Mucosa of stomach (tissue), 1 donor: ENCODE measurements at regions not wholly inside any gene's neighbourhood (a gene's known extent, or its start where the extent isn't known, plus 50 kb on each side); places are given as distances from the start of the nearest gene placed in this dataset.
"Not testable (repeated sequence)": the region's sequence is repeated elsewhere in the genome, so short reads cannot be mapped to it uniquely, and the experiment has no call there.

Experiments used
- H3K27me3 ChIP-seq: one replicate; pipeline ENCODE4 v1.7.0; 2013; ENCODE audit warnings: mild to moderate bottlenecking, low read length; ENCODE audit not compliant: control insufficient read depth, insufficient read depth
- H3K36me3 ChIP-seq: one replicate; pipeline ENCODE4 v1.7.0; 2013; ENCODE audit warnings: low read length; ENCODE audit not compliant: control insufficient read depth, insufficient read depth
- H3K4me1 ChIP-seq: one replicate; pipeline ENCODE4 v1.7.0; 2013; ENCODE audit warnings: mild to moderate bottlenecking, low read length; ENCODE audit not compliant: control insufficient read depth, insufficient read depth
- H3K4me3 ChIP-seq: one replicate; pipeline ENCODE4 v1.7.0; 2013; ENCODE audit warnings: low read length
- H3K9ac ChIP-seq: one replicate; pipeline ENCODE4 v1.7.0; 2013; ENCODE audit warnings: mild to moderate bottlenecking, low read length, moderate library complexity
- H3K9me3 ChIP-seq: one replicate; pipeline ENCODE4 v1.7.0; 2013; ENCODE audit warnings: mild to moderate bottlenecking, low read length, moderate library complexity; ENCODE audit not compliant: control insufficient read depth
- donor health status: Pancreatic carcinoma.

- Histone ChIP-seq H3K9ac (no peak overlapping the region), H3K9me3 (no peaks in the 10 kb centered on the region), H3K4me3 (no peak overlapping the region), H3K27me3 (no peaks in the 10 kb centered on the region), H3K36me3 (no peaks in the 10 kb centered on the region), H3K4me1 (peaks cover 10% of the 10 kb centered on the region)
These were observed 1389.8 kb upstream of the ZEB2 start for GRCh38 chr2:145909766-145910165.

DNA sequence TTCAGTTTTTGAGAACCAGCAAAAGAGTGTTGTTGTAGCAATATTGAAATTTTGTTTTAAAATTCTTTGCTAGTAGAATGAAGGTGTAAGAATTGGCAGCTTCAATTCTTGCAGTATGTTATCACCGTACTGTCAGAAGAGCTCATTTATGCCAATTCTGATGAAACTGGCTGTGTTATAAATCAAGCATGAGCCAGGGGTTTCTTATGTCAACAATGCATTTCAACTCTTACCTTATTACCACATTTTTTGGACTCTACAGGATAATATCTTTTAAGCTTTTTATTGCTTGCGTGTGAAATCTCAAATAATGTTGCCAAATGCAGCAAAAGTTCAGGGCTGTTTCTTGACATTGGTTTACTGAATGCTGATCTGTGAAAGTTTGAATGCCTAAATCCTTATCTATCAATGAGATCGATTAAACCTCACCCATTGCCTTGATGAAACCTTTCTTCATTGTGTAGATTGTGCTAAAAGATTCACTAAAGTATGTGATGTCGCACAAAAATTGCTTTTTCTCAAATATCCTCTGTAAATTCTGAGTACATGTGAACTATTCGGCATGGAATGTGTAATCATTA, 1389.3 kb upstream of the ZEB2 start:
- Histone ChIP-seq H3K9ac (no peak overlapping the region), H3K4me1 (peaks cover 10% of the 10 kb centered on the region), H3K4me3 (no peak overlapping the region), H3K27me3 (no peaks in the 10 kb centered on the region), H3K9me3 (no peaks in the 10 kb centered on the region), H3K36me3 (no peaks in the 10 kb centered on the region)

DNA sequence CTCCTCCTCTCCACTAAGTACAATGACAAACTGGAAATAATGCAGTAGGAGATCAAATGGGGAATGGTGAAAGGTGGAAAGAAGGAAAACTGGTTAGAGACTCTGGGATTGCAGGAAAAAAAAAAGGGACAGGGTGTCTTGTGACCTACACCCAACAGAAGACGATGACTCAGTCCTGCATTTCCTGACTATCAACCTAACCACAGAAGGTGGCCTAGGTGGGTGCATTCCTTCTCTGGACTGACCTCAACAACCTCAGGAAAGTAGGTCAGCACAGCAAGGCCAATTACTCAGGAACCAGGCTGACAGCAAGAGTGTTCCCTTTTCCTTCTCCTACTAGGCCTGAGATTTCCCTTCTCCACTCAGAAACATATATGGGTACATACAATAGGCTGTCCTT, 1386.4 kb upstream of the ZEB2 start:
- Histone ChIP-seq H3K27me3 (no peaks in the 10 kb centered on the region), H3K4me3 (no peak overlapping the region), H3K36me3 (no peaks in the 10 kb centered on the region), H3K9ac (no peak overlapping the region), H3K9me3 (no peaks in the 10 kb centered on the region), H3K4me1 (peaks cover 10% of the 10 kb centered on the region)

- no peaks in the 10 kb centered on the region for H3K36me3 ChIP-seq
- H3K4me3 ChIP-seq: no peak overlapping the region
- H3K4me1 ChIP-seq: peaks cover 10% of the 10 kb centered on the region
- no peaks in the 10 kb centered on the region for H3K27me3 ChIP-seq
- H3K9me3 ChIP-seq: no peaks in the 10 kb centered on the region
- H3K9ac ChIP-seq: no peak overlapping the region
These were observed 1385.5 kb upstream of the ZEB2 start for GRCh38 chr2:145905371-145905770.

GRCh38 chr2:145897151-145897550, 1377.2 kb upstream of the ZEB2 start:
- no peak overlapping the region for H3K9ac ChIP-seq
- no peaks in the 10 kb centered on the region for H3K4me1 ChIP-seq
- H3K4me3 ChIP-seq: no peak overlapping the region

DNA sequence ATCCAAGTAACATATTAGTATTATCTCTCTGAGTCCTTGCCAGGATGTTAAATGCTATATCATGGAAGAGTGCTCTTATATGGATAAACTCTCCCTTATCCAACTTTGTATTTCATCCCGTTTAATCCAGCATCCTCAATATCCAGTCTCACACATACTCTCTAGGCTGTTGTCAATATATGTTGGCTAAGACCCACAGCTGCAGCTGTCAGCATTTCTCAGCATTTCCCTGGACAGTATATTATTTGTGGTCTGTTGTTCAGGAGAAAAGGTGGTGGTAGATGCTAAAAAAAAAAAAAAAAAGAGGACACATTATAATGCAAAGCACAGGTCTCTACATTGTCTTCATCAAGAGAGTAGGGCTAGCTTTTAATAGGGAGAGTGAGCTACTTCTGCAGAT, 1368.0 kb upstream of the ZEB2 start:
- Histone ChIP-seq H3K9me3 (no peaks in the 10 kb centered on the region), H3K36me3 (no peaks in the 10 kb centered on the region), H3K4me1 (no peaks in the 10 kb centered on the region), H3K4me3 (no peak overlapping the region), H3K27me3 (no peaks in the 10 kb centered on the region), H3K9ac (no peak overlapping the region)

More at GRCh38 chr2:145897151-145897550, 1377.2 kb upstream of the ZEB2 start:
- Histone ChIP-seq H3K36me3 (no peaks in the 10 kb centered on the region), H3K27me3 (no peaks in the 10 kb centered on the region), H3K9me3 (no peaks in the 10 kb centered on the region)

- not testable (repeated sequence) for H3K4me3 ChIP-seq, H3K27me3 ChIP-seq, H3K9ac ChIP-seq
These were observed 1361.1 kb upstream of the ZEB2 start for GRCh38 chr2:145880997-145881396.

DNA sequence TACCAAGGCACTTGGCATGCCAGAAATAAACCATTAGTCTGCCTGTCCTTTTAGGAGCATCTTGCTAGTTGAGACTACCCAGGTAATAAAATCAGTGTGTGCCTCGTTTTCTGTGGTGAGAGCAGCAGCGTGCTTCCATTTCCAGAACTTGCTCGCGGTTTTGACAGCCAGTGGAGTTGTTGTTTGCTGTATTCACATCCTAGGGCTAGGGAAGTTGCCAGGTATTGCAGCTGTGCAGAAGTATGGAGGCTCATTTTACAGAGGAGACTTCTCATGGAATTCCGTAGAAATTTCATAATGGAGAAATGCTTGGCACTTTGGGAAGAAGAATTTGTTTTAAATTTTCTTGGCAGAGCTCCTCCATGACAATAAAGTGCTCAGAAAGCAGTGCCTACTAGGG, 1355.1 kb upstream of the ZEB2 start:
- H3K9me3 ChIP-seq: no peaks in the 10 kb centered on the region
- H3K9ac ChIP-seq: no peak overlapping the region
- no peaks in the 10 kb centered on the region for H3K27me3 ChIP-seq
- H3K36me3 ChIP-seq: no peaks in the 10 kb centered on the region
- no peak overlapping the region for H3K4me3 ChIP-seq
- no peaks in the 10 kb centered on the region for H3K4me1 ChIP-seq

More at GRCh38 chr2:145880997-145881396, 1361.1 kb upstream of the ZEB2 start:
- H3K9me3 ChIP-seq, H3K4me1 ChIP-seq, H3K36me3 ChIP-seq: not testable (repeated sequence)

GRCh38 chr2:145874466-145874865, 1354.5 kb upstream of the ZEB2 start:
- Histone ChIP-seq H3K9ac (no peak overlapping the region), H3K4me3 (no peak overlapping the region), H3K4me1 (no peaks in the 10 kb centered on the region), H3K36me3 (no peaks in the 10 kb centered on the region), H3K9me3 (no peaks in the 10 kb centered on the region), H3K27me3 (no peaks in the 10 kb centered on the region)

GRCh38 chr2:145864501-145864900, 1344.6 kb upstream of the ZEB2 start:
- H3K27me3 ChIP-seq: no peaks in the 10 kb centered on the region
- H3K9me3 ChIP-seq: no peaks in the 10 kb centered on the region
- no peak overlapping the region for H3K4me3 ChIP-seq
- no peaks in the 10 kb centered on the region for H3K4me1 ChIP-seq
- H3K9ac ChIP-seq: no peak overlapping the region
- no peaks in the 10 kb centered on the region for H3K36me3 ChIP-seq

DNA sequence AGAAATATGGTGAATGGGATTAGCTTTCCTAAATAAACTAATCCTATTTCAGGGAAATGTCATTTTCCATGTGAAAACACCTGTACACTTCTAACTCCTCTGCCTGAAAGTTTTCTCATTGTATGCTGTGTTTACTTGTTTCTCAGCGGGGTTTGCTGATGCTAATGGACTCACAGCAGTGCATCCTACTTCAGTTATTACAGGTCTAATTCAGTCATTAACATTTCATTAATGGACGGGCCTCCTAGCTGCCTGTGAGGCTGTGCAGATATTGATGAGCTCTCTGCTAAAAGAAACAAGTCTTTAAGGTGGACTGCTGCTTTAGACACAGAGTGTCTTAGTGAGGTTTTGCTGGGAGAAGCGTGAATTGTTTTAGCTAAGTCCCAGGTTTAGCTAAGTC, 1342.0 kb upstream of the ZEB2 start:
- H3K4me1 ChIP-seq: no peaks in the 10 kb centered on the region
- H3K27me3 ChIP-seq: no peaks in the 10 kb centered on the region
- H3K9ac ChIP-seq: no peak overlapping the region
- H3K9me3 ChIP-seq: no peaks in the 10 kb centered on the region
- no peaks in the 10 kb centered on the region for H3K36me3 ChIP-seq
- no peak overlapping the region for H3K4me3 ChIP-seq

GRCh38 chr2:145860083-145860482, 1340.2 kb upstream of the ZEB2 start:
- Histone ChIP-seq H3K4me3 (no peak overlapping the region), H3K36me3 (no peaks in the 10 kb centered on the region), H3K27me3 (no peaks in the 10 kb centered on the region), H3K4me1 (no peaks in the 10 kb centered on the region), H3K9me3 (no peaks in the 10 kb centered on the region), H3K9ac (no peak overlapping the region)

GRCh38 chr2:145855142-145855541, 1335.2 kb upstream of the ZEB2 start:
- no peaks in the 10 kb centered on the region for H3K36me3 ChIP-seq
- no peaks in the 10 kb centered on the region for H3K27me3 ChIP-seq
- no peaks in the 10 kb centered on the region for H3K4me1 ChIP-seq
- H3K9me3 ChIP-seq: no peaks in the 10 kb centered on the region
- H3K9ac ChIP-seq: no peak overlapping the region
- no peak overlapping the region for H3K4me3 ChIP-seq
